ENCODE measurements at regions not wholly inside any gene's neighbourhood (a gene's known extent, or its start where the extent isn't known, plus 50 kb on each side); places are given as distances from the start of the nearest gene placed in this dataset.
"Not testable (repeated sequence)": the region's sequence is repeated elsewhere in the genome, so short reads cannot be mapped to it uniquely, and the experiment has no call there.

GRCh38 chr2:41194230-41194629 lies 742.3 kb upstream of the SLC8A1 start:
- no peak for DNase-seq

- DNase-seq: no peak
Measured at GRCh38 chr2:41197781-41198180, 745.9 kb upstream of the SLC8A1 start.

- no peak for DNase-seq
Measured at GRCh38 chr2:41199334-41199733, 747.4 kb upstream of the SLC8A1 start.

GRCh38 chr2:41204315-41204714 lies 752.4 kb upstream of the SLC8A1 start:
- DNase-seq: no peak

- no peak for DNase-seq
Measured at GRCh38 chr2:41206004-41206403, 754.1 kb upstream of the SLC8A1 start.

GRCh38 chr2:41207578-41207977 lies 755.7 kb upstream of the SLC8A1 start:
- no peak for DNase-seq

GRCh38 chr2:41210030-41210429 lies 758.1 kb upstream of the SLC8A1 start:
- not testable (repeated sequence) for DNase-seq

GRCh38 chr2:41216978-41217377 lies 765.1 kb upstream of the SLC8A1 start:
- DNase-seq: no peak

GRCh38 chr2:41222593-41222992 lies 770.7 kb upstream of the SLC8A1 start:
- DNase-seq: no peak

GRCh38 chr2:41234093-41234492 lies 782.2 kb upstream of the SLC8A1 start:
- DNase-seq: no peak

- no peak for DNase-seq
Measured at GRCh38 chr2:41241325-41242000, 789.6 kb upstream of the SLC8A1 start.

GRCh38 chr2:41242001-41242331 lies 790.1 kb upstream of the SLC8A1 start:
- no peak for DNase-seq

- no peak for DNase-seq
Measured at GRCh38 chr2:41267929-41268659, 779.7 kb upstream of the PKDCC start.

- no peak for DNase-seq
Measured at GRCh38 chr2:41283079-41283775, 764.6 kb upstream of the PKDCC start.

GRCh38 chr2:41293491-41293890 lies 754.3 kb upstream of the PKDCC start:
- no peak for DNase-seq

- DNase-seq: no peak
Measured at GRCh38 chr2:41294331-41294730, 753.5 kb upstream of the PKDCC start.

GRCh38 chr2:41313082-41313481 lies 734.7 kb upstream of the PKDCC start:
- no peak for DNase-seq

- no peak for DNase-seq
Measured at GRCh38 chr2:41314511-41315070, 733.2 kb upstream of the PKDCC start.

- no peak for DNase-seq
Measured at GRCh38 chr2:41319437-41319836, 728.4 kb upstream of the PKDCC start.

- DNase-seq: no peak
Measured at GRCh38 chr2:41320491-41320890, 727.3 kb upstream of the PKDCC start.

- no peak for DNase-seq
Measured at GRCh38 chr2:41321351-41321750, 726.5 kb upstream of the PKDCC start.

- DNase-seq: no peak
Measured at GRCh38 chr2:41326851-41327250, 721.0 kb upstream of the PKDCC start.

- DNase-seq: no peak
Measured at GRCh38 chr2:41329040-41329439, 718.8 kb upstream of the PKDCC start.

GRCh38 chr2:41334159-41334558 lies 713.7 kb upstream of the PKDCC start:
- DNase-seq: no peak
